A673 (cell line): ENCODE measurements at regions not wholly inside any gene's neighbourhood (a gene's known extent, or its start where the extent isn't known, plus 50 kb on each side); places are given as distances from the start of the nearest gene placed in this dataset.

Experiments used
- EZH2 ChIP-seq: fragments of 200-600 bp; sonication (generic); IDR thresholded peaks from 2 replicates; pipeline ENCODE4 v1.6.1; 2017; ENCODE audit warnings: borderline replicate concordance, low read depth, mild to moderate bottlenecking, mixed read lengths, antibody characterized with exemption, low read length; ENCODE audit not compliant: poor library complexity, severe bottlenecking
- TF ChIP-seq, protein P1 (sequence below): fragments of 300-800, 200-600 bp; sonication (generic); conservative IDR thresholded peaks from 2 replicates; pipeline ENCODE4 v1.5.1; 2017; ENCODE audit warnings: low read depth, mild to moderate bottlenecking, antibody characterized with exemption, low read length, moderate library complexity, mixed read lengths

DNA sequence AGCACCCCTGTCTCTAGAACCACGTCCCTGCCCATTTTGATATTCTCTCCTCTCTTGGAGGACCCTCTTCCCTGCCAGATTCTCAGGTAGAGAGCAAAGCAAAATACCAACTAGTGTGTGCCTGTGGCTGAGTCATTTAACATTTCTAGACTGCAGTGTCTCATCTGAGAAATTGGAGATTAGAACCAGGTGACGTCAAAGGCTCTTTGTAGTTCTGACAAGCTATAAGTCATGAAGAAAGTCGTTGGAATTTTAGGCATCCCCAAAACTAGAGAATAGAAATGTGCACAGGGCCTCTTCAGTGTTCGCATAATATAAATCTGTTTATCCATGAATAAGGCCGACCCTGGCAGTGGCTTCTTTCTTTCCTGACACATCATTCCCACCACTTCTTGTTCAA lies 74.4 kb upstream of the TANC1 start:
- TF ChIP-seq, protein P1, sequence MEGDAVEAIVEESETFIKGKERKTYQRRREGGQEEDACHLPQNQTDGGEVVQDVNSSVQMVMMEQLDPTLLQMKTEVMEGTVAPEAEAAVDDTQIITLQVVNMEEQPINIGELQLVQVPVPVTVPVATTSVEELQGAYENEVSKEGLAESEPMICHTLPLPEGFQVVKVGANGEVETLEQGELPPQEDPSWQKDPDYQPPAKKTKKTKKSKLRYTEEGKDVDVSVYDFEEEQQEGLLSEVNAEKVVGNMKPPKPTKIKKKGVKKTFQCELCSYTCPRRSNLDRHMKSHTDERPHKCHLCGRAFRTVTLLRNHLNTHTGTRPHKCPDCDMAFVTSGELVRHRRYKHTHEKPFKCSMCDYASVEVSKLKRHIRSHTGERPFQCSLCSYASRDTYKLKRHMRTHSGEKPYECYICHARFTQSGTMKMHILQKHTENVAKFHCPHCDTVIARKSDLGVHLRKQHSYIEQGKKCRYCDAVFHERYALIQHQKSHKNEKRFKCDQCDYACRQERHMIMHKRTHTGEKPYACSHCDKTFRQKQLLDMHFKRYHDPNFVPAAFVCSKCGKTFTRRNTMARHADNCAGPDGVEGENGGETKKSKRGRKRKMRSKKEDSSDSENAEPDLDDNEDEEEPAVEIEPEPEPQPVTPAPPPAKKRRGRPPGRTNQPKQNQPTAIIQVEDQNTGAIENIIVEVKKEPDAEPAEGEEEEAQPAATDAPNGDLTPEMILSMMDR: no peak
- no peak for TF ChIP-seq EZH2
